A673 (cell line): ENCODE measurements at regions not wholly inside any gene's neighbourhood (a gene's known extent, or its start where the extent isn't known, plus 50 kb on each side); places are given as distances from the start of the nearest gene placed in this dataset.
A peak's percentile ranks its signal among the peaks of the same experiment; 100 is the strongest.

Experiments used
- BruUV-seq: library from RNA; stranded (reverse); fragments of 400-500 nt; replicated peaks from 2 replicates; lab custom pipeline; 2021; lab: Mats Ljungman, UMichigan
- CTCF ChIA-PET: fragments of 300-600 bp; sonication (Branson Sonifier 250); formaldehyde crosslinking; loops from one replicate; lab custom pipeline; 2022; ENCODE audit warnings: antibody characterized with exemption; lab: Charles Lee
- POLR2A ChIA-PET: fragments of 300-600 bp; sonication (Branson Sonifier 250); formaldehyde crosslinking; loops from one replicate; lab custom pipeline; 2022; ENCODE audit warnings: antibody characterized with exemption; ENCODE audit not compliant: low non-redundant PET; lab: Charles Lee
- DNase-seq: peaks from one replicate; pipeline ENCODE4 v3.0.0-alpha.2; 2015; ENCODE audit warnings: low spot score
- H3K27ac ChIP-seq: fragments of 200-600 bp; sonication (generic); 2 replicates; pipeline ENCODE4 v1.5.1; 2016; ENCODE audit warnings: mixed run types, low read depth, mild to moderate bottlenecking, mixed read lengths, antibody characterized with exemption, low read length; ENCODE audit not compliant: poor library complexity, severe bottlenecking
- H3K27me3 ChIP-seq: fragments of 200-600 bp; sonication (generic); replicated peaks from 2 replicates; pipeline ENCODE4 v1.6.1; 2017; ENCODE audit warnings: mixed run types, low read depth, mild to moderate bottlenecking, mixed read lengths, antibody characterized with exemption, low read length; ENCODE audit not compliant: insufficient read depth, poor library complexity
- H3K36me3 ChIP-seq: fragments of 200-600 bp; sonication (generic); 2 replicates; pipeline ENCODE4 v1.6.1; 2016; ENCODE audit warnings: mixed run types, mild to moderate bottlenecking, mixed read lengths, antibody characterized with exemption, low read length; ENCODE audit not compliant: insufficient read depth, poor library complexity, severe bottlenecking
- H3K4me1 ChIP-seq: fragments of 200-600 bp; sonication (generic); 2 replicates; pipeline ENCODE4 v1.6.1; 2017; ENCODE audit warnings: mixed run types, mild to moderate bottlenecking, mixed read lengths, antibody characterized with exemption, low read length; ENCODE audit not compliant: insufficient read depth, poor library complexity, severe bottlenecking
- H3K4me3 ChIP-seq: fragments of 200-600 bp; sonication (generic); 2 replicates; pipeline ENCODE4 v1.5.1; 2016; ENCODE audit warnings: low read depth, mixed run types, mild to moderate bottlenecking, mixed read lengths, low read length; ENCODE audit not compliant: poor library complexity, severe bottlenecking
- H3K9me3 ChIP-seq: fragments of 200-600 bp; sonication (generic); 2 replicates; pipeline ENCODE4 v1.6.1; 2016; ENCODE audit warnings: mixed run types, low read depth, mild to moderate bottlenecking, mixed read lengths, antibody characterized with exemption, low read length; ENCODE audit not compliant: poor library complexity, severe bottlenecking
- CTCF ChIP-seq: fragments of 300-800, 200-600 bp; sonication (generic); conservative IDR thresholded peaks from 2 replicates; pipeline ENCODE4 v1.5.1; 2017; ENCODE audit warnings: low read depth, mild to moderate bottlenecking, antibody characterized with exemption, low read length, moderate library complexity, mixed read lengths
- EZH2 ChIP-seq: fragments of 200-600 bp; sonication (generic); IDR thresholded peaks from 2 replicates; pipeline ENCODE4 v1.6.1; 2017; ENCODE audit warnings: borderline replicate concordance, low read depth, mild to moderate bottlenecking, mixed read lengths, antibody characterized with exemption, low read length; ENCODE audit not compliant: poor library complexity, severe bottlenecking
- intact Hi-C: fragments of 100-400 bp; cut with micrococcal nuclease; formaldehyde crosslinking; loops from one replicate; pipeline ENCODE4 v1.10.0; 2022; ENCODE audit not compliant: unreplicated experiment

GRCh38 chr16:63326736-63327339 is 1290.6 kb upstream of the CDH8 start:
- H3K9me3 ChIP-seq: no peaks in the 10 kb centered on the region
- no peak for DNase-seq
- H3K27me3 ChIP-seq: no peaks in the 10 kb centered on the region
- H3K27ac ChIP-seq: no peak overlapping the region
- peaks cover 24% of the 10 kb centered on the region for H3K4me1 ChIP-seq
- H3K36me3 ChIP-seq: no peaks in the 10 kb centered on the region
- ChIA-PET POLR2A (no interaction called here), CTCF (no interaction called here)
- no peak for TF ChIP-seq CTCF
- no TSS peak for BruUV-seq
- H3K4me3 ChIP-seq: no peak overlapping the region
- intact Hi-C loops: no loop called here

- CTCF ChIA-PET: no interaction called here
- H3K27me3 ChIP-seq: no peaks in the 10 kb centered on the region
- H3K36me3 ChIP-seq: no peaks in the 10 kb centered on the region
- H3K9me3 ChIP-seq: no peaks in the 10 kb centered on the region
- H3K4me3 ChIP-seq: no peak overlapping the region
- H3K4me1 ChIP-seq: peaks cover 24% of the 10 kb centered on the region
- peak; percentile 66 for DNase-seq
- intact Hi-C loops: no loop called here
- no peak for TF ChIP-seq CTCF
- TF ChIP-seq EZH2: no peak
- no TSS peak for BruUV-seq
- peak overlapping the region; percentile 53 for H3K27ac ChIP-seq
- POLR2A ChIA-PET: interaction anchor here (0.5 kb wide), 1 partner anchor 431 kb away, joined by 8 read pairs; no protein-coding TSS in a partner anchor
Observed at GRCh38 chr16:63323722-63324705, 1287.8 kb upstream of the CDH8 start.

GRCh38 chr16:63323055-63323454 is 1286.8 kb upstream of the CDH8 start:
- intact Hi-C loops: no loop called here
- no TSS peak for BruUV-seq

More at GRCh38 chr16:63323055-63323454, 1286.8 kb upstream of the CDH8 start:
- ChIA-PET POLR2A (interaction anchor here (0.5 kb wide), 1 partner anchor 432 kb away, joined by 8 read pairs; no protein-coding TSS in a partner anchor), CTCF (no interaction called here)
- Histone ChIP-seq H3K4me3 (no peak overlapping the region), H3K9me3 (no peaks in the 10 kb centered on the region), H3K4me1 (peaks cover 24% of the 10 kb centered on the region), H3K36me3 (no peaks in the 10 kb centered on the region), H3K27ac (peak overlapping the region; percentile 53), H3K27me3 (no peaks in the 10 kb centered on the region)
- TF ChIP-seq EZH2 (no peak), CTCF (no peak)
- DNase-seq: peak; percentile 92
